GM19328 (cell line): ENCODE measurements at regions not wholly inside any gene's neighbourhood (a gene's known extent, or its start where the extent isn't known, plus 50 kb on each side); places are given as distances from the start of the nearest gene placed in this dataset.
"Not testable (repeated sequence)": the region's sequence is repeated elsewhere in the genome, so short reads cannot be mapped to it uniquely, and the experiment has no call there.

Experiments used
- ATAC-seq: cut with Tn5 transposase; IDR thresholded peaks from one replicate; pipeline ENCODE4 v1.9.1; 2021; ENCODE audit warnings: mild to moderate bottlenecking, moderate library complexity; ENCODE audit not compliant: unreplicated experiment

- no peak for ATAC-seq
Observed at GRCh38 chr13:21872795-21873194, 201.9 kb downstream of the FGF9 start.

- ATAC-seq: no peak
Observed at GRCh38 chr13:21875116-21875515, 204.2 kb downstream of the FGF9 start.

GRCh38 chr13:21879263-21879914 is 208.5 kb downstream of the FGF9 start:
- ATAC-seq: no peak

- no peak for ATAC-seq
Observed at GRCh38 chr13:21882766-21883165, 211.9 kb downstream of the FGF9 start.

GRCh38 chr13:21883713-21884112 is 212.8 kb downstream of the FGF9 start:
- ATAC-seq: no peak

- no peak for ATAC-seq
Observed at GRCh38 chr13:21884299-21884909, 213.5 kb downstream of the FGF9 start.

- no peak for ATAC-seq
Observed at GRCh38 chr13:21884965-21885567, 214.2 kb downstream of the FGF9 start.

GRCh38 chr13:21885714-21886224 is 214.9 kb downstream of the FGF9 start:
- ATAC-seq: no peak

GRCh38 chr13:21889651-21890050 is 218.8 kb downstream of the FGF9 start:
- ATAC-seq: no peak

- not testable (repeated sequence) for ATAC-seq
Observed at GRCh38 chr13:21890220-21890619, 219.3 kb downstream of the FGF9 start.

GRCh38 chr13:21894091-21894490 is 223.2 kb downstream of the FGF9 start:
- no peak for ATAC-seq

GRCh38 chr13:21894703-21895699 is 224.1 kb downstream of the FGF9 start:
- no peak for ATAC-seq

GRCh38 chr13:21895779-21896178 is 224.9 kb downstream of the FGF9 start:
- no peak for ATAC-seq

GRCh38 chr13:21897161-21897560 is 226.3 kb downstream of the FGF9 start:
- ATAC-seq: no peak

- ATAC-seq: no peak
Observed at GRCh38 chr13:21898459-21898858, 227.6 kb downstream of the FGF9 start.

GRCh38 chr13:21898945-21899344 is 228.1 kb downstream of the FGF9 start:
- no peak for ATAC-seq

- no peak for ATAC-seq
Observed at GRCh38 chr13:21901336-21901735, 230.5 kb downstream of the FGF9 start.

GRCh38 chr13:21901811-21902708 is 231.2 kb downstream of the FGF9 start:
- ATAC-seq: no peak

GRCh38 chr13:21902709-21903098 is 231.8 kb downstream of the FGF9 start:
- ATAC-seq: no peak

GRCh38 chr13:21905486-21905885 is 234.6 kb downstream of the FGF9 start:
- ATAC-seq: no peak
